K562 (cell line): ENCODE measurements at regions not wholly inside any gene's neighbourhood (a gene's known extent, or its start where the extent isn't known, plus 50 kb on each side); places are given as distances from the start of the nearest gene placed in this dataset.

Experiments used
- BRF2 ChIP-seq: IDR thresholded peaks from 3 replicates; pipeline ENCODE4 v1.6.1; 2011; ENCODE audit warnings: borderline replicate concordance, mild to moderate bottlenecking; ENCODE audit not compliant: insufficient read length, insufficient read depth
- DDX20 ChIP-seq: fragments of 450-650 bp; IDR thresholded peaks from 2 replicates; pipeline ENCODE4 v1.6.1; 2016; ENCODE audit warnings: missing genetic modification characterization, low read depth, mild to moderate bottlenecking, missing compliant biosample characterization, moderate library complexity
- HNRNPLL ChIP-seq: fragments of 200-400 bp; formaldehyde crosslinking; IDR thresholded peaks from 2 replicates; pipeline ENCODE4 v1.6.1; 2017; ENCODE audit warnings: low read length, low read depth, mild to moderate bottlenecking; ENCODE audit not compliant: poor library complexity, severe bottlenecking
- NRF1 ChIP-seq, 2 experiments: fragments of 450-650 bp; IDR thresholded peaks in 1 of 2; conservative IDR thresholded peaks in 1 of 2; 2 replicates each; pipeline ENCODE4 v1.6.1; 2014; ENCODE audit warnings: mild to moderate bottlenecking in 2 of 2
- PKNOX1 ChIP-seq: fragments of 450-650 bp; IDR thresholded peaks from 2 replicates; pipeline ENCODE4 v1.6.1; 2016
- POLR2B ChIP-seq: fragments of 450-650 bp; IDR thresholded peaks from 2 replicates; pipeline ENCODE4 v1.6.1; 2018; ENCODE audit warnings: low read depth; ENCODE audit not compliant: partially characterized antibody
- POU5F1 ChIP-seq: fragments of 150-350 bp; IDR thresholded peaks from 2 replicates; pipeline ENCODE4 v1.6.1; 2014; ENCODE audit warnings: borderline replicate concordance, low read length, low read depth, mild to moderate bottlenecking; ENCODE audit not compliant: partially characterized antibody
- ZBTB49 ChIP-seq: sonication (generic); formaldehyde crosslinking; IDR thresholded peaks from 2 replicates; pipeline ENCODE4 v1.8.0; 2022; ENCODE audit warnings: missing genetic modification reagents, mild to moderate bottlenecking, borderline replicate concordance
- ZNF76 ChIP-seq: fragments of 250-450 bp; sonication (Bioruptor Pico); IDR thresholded peaks from 2 replicates; pipeline ENCODE4 v1.4.0; 2020; ENCODE audit warnings: mild to moderate bottlenecking, moderate library complexity, borderline replicate concordance

- TF ChIP-seq ZBTB49 (CRISPR knock-in tag) (no peak), HNRNPLL (peak; percentile 86), POLR2B (no peak), NRF1 (conservative IDR thresholded peaks at IDR 0.05 in 1 of 2, IDR thresholded peaks at IDR 0.05 in 1 of 2) (peak in 1 of 2 experiments; percentile 72; a peak in 2 of 4 replicates), BRF2 (no peak), ZNF76 (CRISPR knock-in tag) (no peak), POU5F1 (no peak), PKNOX1 (0 out of 2 replicates have a peak, but pooled peaks have one; percentile 49), DDX20 (tag) (no peak)
These were observed 67.4 kb upstream of the PIM1 start (continued) for GRCh38 chr6:37102299-37103168.
